Psoas muscle (tissue), 7 donors: ENCODE measurements at regions not wholly inside any gene's neighbourhood (a gene's known extent, or its start where the extent isn't known, plus 50 kb on each side); places are given as distances from the start of the nearest gene placed in this dataset.

Experiments used
- ATAC-seq, 4 donors: fragments of 200-7000 bp; cut with Tn5 transposase; one replicate each; pipeline ENCODE4 v1.9.1; 2020; ENCODE audit warnings: moderate library complexity in 3 of 4, mild to moderate bottlenecking in 2 of 4
- DNase-seq, 2 donors: peaks; one replicate each; pipeline ENCODE4 v3.0.0-alpha.2; 2020
- H3K27ac ChIP-seq: fragments of 200-600 bp; one replicate; pipeline ENCODE4 v1.8.0; 2022
- H3K27me3 ChIP-seq, 3 donors: fragments of 200-600 bp in 1 of 3; one replicate each; pipeline versions ENCODE4 v1.6.1 to v1.8.0; 2013 to 2022; ENCODE audit warnings: low read length in 2 of 3, mild to moderate bottlenecking in 2 of 3, moderate library complexity in 1 of 3; ENCODE audit not compliant: insufficient read depth in 3 of 3
- H3K36me3 ChIP-seq, 2 donors: fragments of 200-600 bp in 1 of 2; one replicate each; pipeline versions ENCODE4 v1.6.1 to v1.8.0; 2013 to 2022; ENCODE audit warnings: low read depth in 1 of 2, mild to moderate bottlenecking in 1 of 2, moderate library complexity in 1 of 2; ENCODE audit not compliant: insufficient read depth in 1 of 2
- H3K4me1 ChIP-seq: fragments of 200-600 bp; one replicate; pipeline ENCODE4 v1.8.0; 2022
- H3K4me3 ChIP-seq: fragments of 200-600 bp; one replicate; pipeline ENCODE4 v1.8.0; 2022; ENCODE audit warnings: mild to moderate bottlenecking
- H3K9me3 ChIP-seq: fragments of 200-600 bp; one replicate; pipeline ENCODE4 v1.8.0; 2022
- CTCF ChIP-seq: fragments of 200-600 bp; IDR thresholded peaks from one replicate; pipeline ENCODE4 v1.8.0; 2022; ENCODE audit warnings: antibody characterized with exemption
- WGBS, 3 donors: extraction: QIAGEN DNeasy Blood & Tissue Kit; methylation state at CpG; one replicate each; pipeline versions ENCODE4 v1.1.6 to v1.1.7; 2013; 5-methylcytosine and 5-hydroxymethylcytosine counted together
- intact Hi-C, 2 donors: fragments of 100-400 bp; cut with DNase I; formaldehyde crosslinking; loops; one replicate each; pipeline versions ENCODE4 v1.11.0 to v1.14.2; 2022
- donor health status: healthy with polysubstance abuse.
- donor health status: DM: no; HTN: no; CAD: no; lungs with moderate emphysema.
- donor health status: Bipolar disorder and iron deficiency.
- donor health status: healthy.
- donor health status: DM: yes; HTN: yes; CAD: no.
- donor health status: DM: no; HTN: no; CAD: no.
- donor health status: DM: yes; HTN: yes; CAD: no.

GRCh38 chr12:46573347-46573658, 200.7 kb upstream of the SLC38A2 start:
- Histone ChIP-seq H3K27me3 (no peaks in the 10 kb centered on the region), H3K4me3 (no peak overlapping the region), H3K4me1 (peaks cover 9% of the 10 kb centered on the region), H3K36me3 (no peaks in the 10 kb centered on the region), H3K27ac (no peak overlapping the region), H3K9me3 (peaks cover 5% of the 10 kb centered on the region)
- DNase-seq: no peak
- no peak for TF ChIP-seq CTCF
- 19 to 36% (median 29%) methylated on average over 1 of the region's 1 CpG for WGBS, 3 donors
- ATAC-seq: peak in 1 of 4 donors; percentile 44
- intact Hi-C loops: no loop called here

DNA sequence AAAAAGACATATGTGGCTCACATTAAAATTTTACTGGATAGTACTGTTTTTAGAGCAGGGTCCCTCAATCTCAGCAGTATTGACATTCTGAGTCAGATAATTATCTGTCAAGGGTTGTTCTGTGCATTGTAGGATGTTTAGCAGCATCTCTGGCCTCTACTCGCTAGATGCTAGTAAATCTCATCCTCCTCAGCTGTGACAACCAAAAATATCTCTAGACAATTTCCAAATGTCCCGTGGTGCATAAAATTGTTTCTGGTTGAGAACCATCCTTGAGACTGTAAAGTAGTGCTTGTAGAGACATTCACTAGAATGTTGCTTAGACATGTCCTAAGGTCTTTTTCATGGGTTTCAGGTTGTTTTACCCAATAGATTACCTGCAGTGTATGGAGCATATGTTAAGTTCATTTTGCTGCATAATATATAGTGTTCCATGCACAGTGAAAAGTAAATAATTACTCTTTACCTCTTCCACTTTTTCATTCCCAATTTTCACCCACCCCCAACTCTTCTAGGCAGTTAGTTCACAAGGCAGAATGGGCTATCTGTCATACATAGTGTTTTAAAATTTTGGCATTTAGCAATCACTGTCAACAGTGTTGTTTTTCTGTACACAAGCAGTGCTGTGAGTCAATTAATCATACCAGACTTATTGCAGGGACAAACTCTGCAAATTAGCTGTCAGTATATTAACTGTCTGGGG, 200.2 kb upstream of the SLC38A2 start:
- no peaks in the 10 kb centered on the region for H3K36me3 ChIP-seq
- H3K4me1 ChIP-seq: peaks cover 9% of the 10 kb centered on the region
- H3K27me3 ChIP-seq: no peaks in the 10 kb centered on the region
- no peak for TF ChIP-seq CTCF
- DNase-seq: no peak
- intact Hi-C loops: no loop called here
- ATAC-seq: peak in 3 of 4 donors; percentile 53 to 67 (median 57)
- H3K4me3 ChIP-seq: no peak overlapping the region
- peaks cover 9% of the 10 kb centered on the region for H3K9me3 ChIP-seq
- 16 to 34% (median 29%) methylated on average over 2 of the region's 2 CpGs for WGBS, 3 donors
- H3K27ac ChIP-seq: peak overlapping the region; percentile 1

- no peaks in the 10 kb centered on the region for H3K27me3 ChIP-seq
- no peak overlapping the region for H3K4me3 ChIP-seq
- 87 to 94% (median 89%) methylated on average over 3 of the region's 3 CpGs for WGBS, 3 donors
- DNase-seq (no peak), ATAC-seq (no peak)
- no peaks in the 10 kb centered on the region for H3K36me3 ChIP-seq
- peaks cover 20% of the 10 kb centered on the region for H3K9me3 ChIP-seq
- no peak for TF ChIP-seq CTCF
- no peak overlapping the region for H3K27ac ChIP-seq
- intact Hi-C loops: no loop called here
- H3K4me1 ChIP-seq: peaks cover 9% of the 10 kb centered on the region
These were observed 199.0 kb upstream of the SLC38A2 start for GRCh38 chr12:46571608-46572007.

- DNase-seq (no peak), ATAC-seq (no peak)
- H3K36me3 ChIP-seq: no peaks in the 10 kb centered on the region
- WGBS, 3 donors: 92 to 94% (median 92%) methylated on average over 8 to 9 of the region's 9 CpGs
- peaks cover 32% of the 10 kb centered on the region for H3K9me3 ChIP-seq
- no peaks in the 10 kb centered on the region for H3K27me3 ChIP-seq
- intact Hi-C loops: loop anchor here in 1 of 2 donors (5.0 kb wide), 1 partner anchor 42 kb away; no protein-coding TSS in a partner anchor
- peaks cover 9% of the 10 kb centered on the region for H3K4me1 ChIP-seq
- TF ChIP-seq CTCF: no peak
- no peak overlapping the region for H3K4me3 ChIP-seq
- no peak overlapping the region for H3K27ac ChIP-seq
These were observed 197.4 kb upstream of the SLC38A2 start for GRCh38 chr12:46569826-46570439.

DNA sequence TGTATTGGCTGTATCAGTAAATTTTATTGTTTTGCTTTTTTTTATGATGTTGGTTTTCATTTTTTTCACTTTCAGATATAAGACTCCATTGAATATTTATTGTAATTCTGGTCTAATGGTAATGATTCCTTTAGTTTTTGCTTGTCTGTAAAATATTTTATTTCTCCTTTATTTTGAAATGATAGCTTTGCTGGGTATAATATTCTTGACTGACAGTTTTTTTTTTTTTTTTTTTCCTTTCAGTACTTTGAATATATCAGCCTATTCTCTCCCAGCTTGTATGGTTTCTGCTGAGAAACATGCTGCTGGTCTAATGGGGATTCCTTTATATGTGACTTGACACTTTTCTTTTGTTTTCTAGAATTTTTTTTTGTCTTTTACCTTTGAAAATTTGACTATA, 195.1 kb upstream of the SLC38A2 start:
- Histone ChIP-seq H3K36me3 (no peaks in the 10 kb centered on the region), H3K27ac (no peak overlapping the region), H3K9me3 (peaks cover 43% of the 10 kb centered on the region), H3K27me3 (no peaks in the 10 kb centered on the region), H3K4me3 (no peak overlapping the region), H3K4me1 (peaks cover 10% of the 10 kb centered on the region)
- no peak for ATAC-seq
- intact Hi-C loops: loop anchor here in 1 of 2 donors (5.0 kb wide), 1 partner anchor 45 kb away; no protein-coding TSS in a partner anchor
- TF ChIP-seq CTCF: no peak
- DNase-seq: no peak
